GM23248 (cell line): ENCODE measurements at regions not wholly inside any gene's neighbourhood (a gene's known extent, or its start where the extent isn't known, plus 50 kb on each side); places are given as distances from the start of the nearest gene placed in this dataset.

Experiments used
- EZH2 ChIP-seq: fragments of 200-600 bp; sonication (generic); IDR thresholded peaks from 2 replicates; pipeline ENCODE4 v1.6.1; 2018; ENCODE audit warnings: antibody characterized with exemption, mild to moderate bottlenecking; ENCODE audit not compliant: insufficient read depth, poor library complexity, severe bottlenecking
- EZH2phosphoT487 ChIP-seq: fragments of 200-600 bp; sonication (generic); IDR thresholded peaks from 2 replicates; pipeline ENCODE4 v1.6.1; 2018; ENCODE audit warnings: antibody characterized with exemption, moderate library complexity, mild to moderate bottlenecking, low read depth; ENCODE audit not compliant: insufficient read depth

- TF ChIP-seq EZH2 = no peak
- no peak for TF ChIP-seq EZH2phosphoT487
Observed at GRCh38 chr6:23656255-23657194, 469.5 kb upstream of the NRSN1 start.
